Ovary (tissue), 7 donors: ENCODE measurements at regions not wholly inside any gene's neighbourhood (a gene's known extent, or its start where the extent isn't known, plus 50 kb on each side); places are given as distances from the start of the nearest gene placed in this dataset.

Experiments used
- DNase-seq, 5 donors: peaks; one replicate each; pipeline ENCODE4 v3.0.0-alpha.2; 2019 to 2020
- H3K27ac ChIP-seq, 2 donors: fragments of 200-600 bp; one replicate each; pipeline versions ENCODE4 v1.5.1 to v1.8.0; 2019 to 2022
- H3K27me3 ChIP-seq: fragments of 200-600 bp; one replicate; pipeline ENCODE4 v1.8.0; 2022
- H3K36me3 ChIP-seq: fragments of 200-600 bp; sonication (generic); one replicate; pipeline ENCODE4 v1.5.1; 2019
- H3K4me1 ChIP-seq: one replicate; pipeline ENCODE4 v1.8.1; 2013; ENCODE audit warnings: mild to moderate bottlenecking, moderate library complexity; ENCODE audit not compliant: insufficient read depth
- H3K4me3 ChIP-seq: fragments of 200-600 bp; sonication (generic); one replicate; pipeline ENCODE4 v1.5.1; 2017
- H3K9me3 ChIP-seq, 2 donors: fragments of 200-600 bp in 1 of 2; sonication (generic) in 1 of 2; one replicate each; pipeline versions ENCODE4 v1.5.1 to v1.8.1; 2013 to 2019; ENCODE audit warnings: mild to moderate bottlenecking in 1 of 2, moderate library complexity in 1 of 2
- CTCF ChIP-seq, 3 donors: fragments of 450-650 bp in 2 of 3; fragments of 200-600 bp in 1 of 3; IDR thresholded peaks; one replicate each; pipeline versions ENCODE4 v1.5.1 to v1.8.0; 2016 to 2022; ENCODE audit warnings: antibody characterized with exemption in 3 of 3, mild to moderate bottlenecking in 1 of 3
- EP300 ChIP-seq: sonication (generic); formaldehyde crosslinking; IDR thresholded peaks from one replicate; pipeline ENCODE4 v1.6.1; 2017; ENCODE audit warnings: antibody characterized with exemption
- POLR2A ChIP-seq: fragments of 450-650 bp; IDR thresholded peaks from one replicate; pipeline ENCODE4 v1.6.1; 2017; ENCODE audit warnings: antibody characterized with exemption, mild to moderate bottlenecking, moderate library complexity
- whole genome bisulfite sequencing, 3 donors: extraction: QIAGEN DNeasy Blood & Tissue Kit in 1 of 3; methylation state at CpG; one replicate each; pipeline versions ENCODE4 v1.1.5 to v1.1.7; 2013 to 2017; 5-methylcytosine and 5-hydroxymethylcytosine counted together
- intact Hi-C, 4 donors: fragments of 100-400 bp; cut with DNase I; formaldehyde crosslinking; loops; one replicate each; pipeline versions ENCODE4 v1.11.0 to v1.15.1; 2022 to 2023
- donor health status: DM: no; HTN: no; CAD: no; lungs with moderate emphysema.
- donor health status: DM: no; HTN: no; CAD: no.
- donor health status: Bipolar disorder and iron deficiency.
- donor health status: DM: no; HTN: no; CAD: no.
- donor health status: DM: yes; HTN: yes; CAD: no.

GRCh38 chr11:27916541-27917100 lies 191.3 kb downstream of the KIF18A start:
- intact Hi-C loops = no loop called here
- no peak overlapping the region for H3K4me3 ChIP-seq
- no peaks in the 10 kb centered on the region for H3K27me3 ChIP-seq
- WGBS, 3 donors = 71 to 79% (median 71%) methylated on average over 6 of the region's 6 CpGs
- TF ChIP-seq POLR2A = no peak
- no peak for TF ChIP-seq CTCF (IDR thresholded peaks at IDR 0.05)
- no peak for TF ChIP-seq EP300
- H3K9me3 ChIP-seq = no peaks in the 10 kb centered on the region
- no peak overlapping the region for H3K27ac ChIP-seq
- no peaks in the 10 kb centered on the region for H3K4me1 ChIP-seq
- no peak for DNase-seq
- H3K36me3 ChIP-seq = no peaks in the 10 kb centered on the region

- H3K9me3 ChIP-seq = no peaks in the 10 kb centered on the region
- no peaks in the 10 kb centered on the region for H3K27me3 ChIP-seq
Observed at GRCh38 chr11:27914080-27914479, 193.9 kb downstream of the KIF18A start.

GRCh38 chr11:27913650-27914049 lies 194.3 kb downstream of the KIF18A start:
- Histone ChIP-seq H3K27ac (no peak overlapping the region), H3K36me3 (no peaks in the 10 kb centered on the region), H3K27me3 (no peaks in the 10 kb centered on the region), H3K9me3 (no peaks in the 10 kb centered on the region), H3K4me1 (no peaks in the 10 kb centered on the region), H3K4me3 (no peak overlapping the region)
- TF ChIP-seq POLR2A = no peak
- no peak for TF ChIP-seq EP300
- no peak for TF ChIP-seq CTCF (IDR thresholded peaks at IDR 0.05)
- intact Hi-C loops = no loop called here
- DNase-seq = no peak
- 63 to 68% (median 67%) methylated on average over 3 of the region's 3 CpGs for WGBS, 3 donors

More at GRCh38 chr11:27914080-27914479, 193.9 kb downstream of the KIF18A start:
- Histone ChIP-seq H3K4me3 (no peak overlapping the region), H3K4me1 (no peaks in the 10 kb centered on the region), H3K27ac (no peak overlapping the region), H3K36me3 (no peaks in the 10 kb centered on the region)
- no peak for TF ChIP-seq POLR2A
- no peak for DNase-seq
- intact Hi-C loops = no loop called here

GRCh38 chr11:27912916-27913315 lies 195.0 kb downstream of the KIF18A start:
- Histone ChIP-seq H3K4me3 (no peak overlapping the region), H3K27ac (no peak overlapping the region), H3K27me3 (no peaks in the 10 kb centered on the region), H3K9me3 (no peaks in the 10 kb centered on the region), H3K36me3 (no peaks in the 10 kb centered on the region), H3K4me1 (no peaks in the 10 kb centered on the region)
- 49 to 71% (median 63%) methylated on average over 2 of the region's 2 CpGs for WGBS, 3 donors
- no peak for DNase-seq
- no peak for TF ChIP-seq POLR2A
- no peak for TF ChIP-seq EP300
- no peak for TF ChIP-seq CTCF (IDR thresholded peaks at IDR 0.05)
- intact Hi-C loops = no loop called here

DNA sequence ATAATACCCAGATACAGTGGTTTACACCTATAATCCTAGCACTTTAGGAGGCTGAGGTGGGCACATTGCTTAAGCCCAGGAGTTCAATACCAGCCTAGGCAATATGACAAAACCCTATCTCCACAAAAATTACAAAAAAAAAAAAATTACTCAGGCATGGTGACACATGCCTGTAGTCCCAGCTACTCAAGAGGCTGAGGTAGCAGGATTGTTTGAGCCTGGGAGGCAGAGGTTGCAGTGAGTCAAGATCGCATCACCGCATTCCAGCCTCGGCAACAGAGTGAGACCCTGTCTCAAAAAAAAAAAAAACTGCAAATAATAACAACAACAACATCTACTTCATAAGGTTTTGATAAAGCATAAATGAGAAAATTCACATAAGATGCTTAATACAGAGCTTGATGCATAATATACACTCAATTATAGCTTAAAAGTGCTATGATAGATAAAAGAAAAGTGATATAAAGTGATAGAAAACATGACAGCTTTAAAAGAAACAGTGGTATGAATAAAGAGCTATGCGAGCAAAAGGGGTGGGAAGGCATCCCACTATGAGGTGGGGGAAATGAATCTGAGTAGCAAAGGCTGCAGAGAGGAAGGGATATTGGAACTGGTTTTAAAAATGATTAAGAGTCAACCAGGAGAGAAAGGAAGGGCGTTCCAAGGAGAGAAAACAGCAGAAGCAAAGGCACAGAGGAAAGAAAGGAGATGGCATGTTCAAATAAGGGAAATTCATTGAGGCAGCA lies 197.6 kb downstream of the KIF18A start:
- TF ChIP-seq CTCF (IDR thresholded peaks at IDR 0.05) = no peak
- no peak for TF ChIP-seq EP300
- TF ChIP-seq POLR2A = no peak
- intact Hi-C loops = no loop called here
- 71 to 80% (median 71%) methylated on average over 5 of the region's 5 CpGs for WGBS, 3 donors
- Histone ChIP-seq H3K4me3 (no peak overlapping the region), H3K4me1 (no peaks in the 10 kb centered on the region), H3K27me3 (no peaks in the 10 kb centered on the region), H3K27ac (no peak overlapping the region), H3K9me3 (no peaks in the 10 kb centered on the region), H3K36me3 (no peaks in the 10 kb centered on the region)
- no peak for DNase-seq
